ENCODE measurements at regions not wholly inside any gene's neighbourhood (a gene's known extent, or its start where the extent isn't known, plus 50 kb on each side); places are given as distances from the start of the nearest gene placed in this dataset.

- Histone ChIP-seq H3K79me1 (ENCODE audit: low read length) (no peaks in the 10 kb centered on the region), H2AK5ac (ENCODE audit: low read length) (no peak overlapping the region), H4K5ac (ENCODE audit: low read length) (no peak overlapping the region), H2BK5ac (ENCODE audit: low read length) (no peak overlapping the region), H3K56ac (ENCODE audit: low read length) (no peak overlapping the region), H3K36me3 (ENCODE audit: control insufficient read depth, insufficient read depth, low read length) (no peaks in the 10 kb centered on the region), H3K9ac (ENCODE audit: low read length) (no peak overlapping the region), H4K8ac (ENCODE audit: low read depth, low read length) (no peak overlapping the region), H3K4me3 (ENCODE audit: low read length) (no peak overlapping the region), H3K4me2 (ENCODE audit: low read length) (no peak overlapping the region), H2BK15ac (replicated peaks; ENCODE audit: low read depth) (no peak overlapping the region), H3K27ac (ENCODE audit: low read depth, low read length) (no peak overlapping the region), H3K4ac (ENCODE audit: low read depth, low read length) (no peak overlapping the region), H3K23ac (ENCODE audit: low read length) (no peak overlapping the region), H3K79me2 (ENCODE audit: control insufficient read depth, insufficient read depth, low read length) (no peaks in the 10 kb centered on the region), H3K4me1 (ENCODE audit: control insufficient read depth, low read depth, low read length) (no peaks in the 10 kb centered on the region), H3K27me3 (ENCODE audit: insufficient read depth, low read length, poor library complexity) (no peaks in the 10 kb centered on the region), H3K18ac (ENCODE audit: low read length) (no peak overlapping the region), H2BK120ac (ENCODE audit: low read depth, low read length) (no peak overlapping the region)
- no peak for DNase-seq
- WGBS (ENCODE audit: extremely low coverage, insufficient coverage, low lambda C conversion rate): no CpG with 5 or more reads among the region's 2 CpGs
Measured at GRCh38 chr6:77979204-77979603, 326.4 kb downstream of the MEI4 start.

GRCh38 chr6:77986380-77987034 lies 333.7 kb downstream of the MEI4 start:
- H3K23ac ChIP-seq (ENCODE audit: low read length): no peak overlapping the region
- no peak overlapping the region for H3K18ac ChIP-seq (ENCODE audit: low read length)
- H3K36me3 ChIP-seq (ENCODE audit: control insufficient read depth, insufficient read depth, low read length): no peaks in the 10 kb centered on the region
- no peaks in the 10 kb centered on the region for H3K79me1 ChIP-seq (ENCODE audit: low read length)
- no peak overlapping the region for H2BK120ac ChIP-seq (ENCODE audit: low read depth, low read length)
- no peak overlapping the region for H2AK5ac ChIP-seq (ENCODE audit: low read length)
- no peaks in the 10 kb centered on the region for H3K4me1 ChIP-seq (ENCODE audit: control insufficient read depth, low read depth, low read length)
- no peak overlapping the region for H3K4me2 ChIP-seq (ENCODE audit: low read length)
- no peak overlapping the region for H4K5ac ChIP-seq (ENCODE audit: low read length)
- H3K79me2 ChIP-seq (ENCODE audit: control insufficient read depth, insufficient read depth, low read length): no peaks in the 10 kb centered on the region
- no peak overlapping the region for H3K9ac ChIP-seq (ENCODE audit: low read length)
- no CpG with 5 or more reads among the region's 2 CpGs for WGBS (ENCODE audit: extremely low coverage, insufficient coverage, low lambda C conversion rate)
- no peak overlapping the region for H3K4me3 ChIP-seq (ENCODE audit: low read length)
- no peak overlapping the region for H3K27ac ChIP-seq (ENCODE audit: low read depth, low read length)
- no peaks in the 10 kb centered on the region for H3K27me3 ChIP-seq (ENCODE audit: insufficient read depth, low read length, poor library complexity)
- H3K56ac ChIP-seq (ENCODE audit: low read length): no peak overlapping the region
- H2BK5ac ChIP-seq (ENCODE audit: low read length): no peak overlapping the region
- H3K4ac ChIP-seq (ENCODE audit: low read depth, low read length): no peak overlapping the region
- no peak overlapping the region for H4K8ac ChIP-seq (ENCODE audit: low read depth, low read length)
- DNase-seq: no peak
- no peak overlapping the region for H2BK15ac ChIP-seq (replicated peaks; ENCODE audit: low read depth)

GRCh38 chr6:77987035-77987384 lies 334.2 kb downstream of the MEI4 start:
- no peak overlapping the region for H2BK5ac ChIP-seq (ENCODE audit: low read length)
- H3K79me2 ChIP-seq (ENCODE audit: control insufficient read depth, insufficient read depth, low read length): no peaks in the 10 kb centered on the region
- H3K18ac ChIP-seq (ENCODE audit: low read length): no peak overlapping the region
- H3K27ac ChIP-seq (ENCODE audit: low read depth, low read length): no peak overlapping the region
- no peak overlapping the region for H3K4me3 ChIP-seq (ENCODE audit: low read length)
- no peaks in the 10 kb centered on the region for H3K27me3 ChIP-seq (ENCODE audit: insufficient read depth, low read length, poor library complexity)
- no peak overlapping the region for H3K9ac ChIP-seq (ENCODE audit: low read length)
- H3K4ac ChIP-seq (ENCODE audit: low read depth, low read length): no peak overlapping the region
- H4K8ac ChIP-seq (ENCODE audit: low read depth, low read length): no peak overlapping the region
- no peak overlapping the region for H3K56ac ChIP-seq (ENCODE audit: low read length)
- H3K4me1 ChIP-seq (ENCODE audit: control insufficient read depth, low read depth, low read length): no peaks in the 10 kb centered on the region
- H4K5ac ChIP-seq (ENCODE audit: low read length): no peak overlapping the region
- no peak for DNase-seq
- H3K23ac ChIP-seq (ENCODE audit: low read length): no peak overlapping the region
- H3K79me1 ChIP-seq (ENCODE audit: low read length): no peaks in the 10 kb centered on the region
- no peak overlapping the region for H2BK15ac ChIP-seq (replicated peaks; ENCODE audit: low read depth)
- no peaks in the 10 kb centered on the region for H3K36me3 ChIP-seq (ENCODE audit: control insufficient read depth, insufficient read depth, low read length)
- no peak overlapping the region for H2AK5ac ChIP-seq (ENCODE audit: low read length)
- H2BK120ac ChIP-seq (ENCODE audit: low read depth, low read length): no peak overlapping the region
- no peak overlapping the region for H3K4me2 ChIP-seq (ENCODE audit: low read length)

- Histone ChIP-seq H3K4me1 (ENCODE audit: control insufficient read depth, low read depth, low read length) (no peaks in the 10 kb centered on the region), H3K23ac (ENCODE audit: low read length) (no peak overlapping the region), H4K5ac (ENCODE audit: low read length) (no peak overlapping the region), H4K8ac (ENCODE audit: low read depth, low read length) (no peak overlapping the region), H3K4me3 (ENCODE audit: low read length) (no peak overlapping the region), H2BK5ac (ENCODE audit: low read length) (no peak overlapping the region), H2BK15ac (replicated peaks; ENCODE audit: low read depth) (no peak overlapping the region), H3K27ac (ENCODE audit: low read depth, low read length) (no peak overlapping the region), H3K36me3 (ENCODE audit: control insufficient read depth, insufficient read depth, low read length) (no peaks in the 10 kb centered on the region), H3K18ac (ENCODE audit: low read length) (no peak overlapping the region), H3K79me2 (ENCODE audit: control insufficient read depth, insufficient read depth, low read length) (no peaks in the 10 kb centered on the region), H3K27me3 (ENCODE audit: insufficient read depth, low read length, poor library complexity) (no peaks in the 10 kb centered on the region), H3K9ac (ENCODE audit: low read length) (no peak overlapping the region), H2AK5ac (ENCODE audit: low read length) (no peak overlapping the region), H3K56ac (ENCODE audit: low read length) (no peak overlapping the region), H3K79me1 (ENCODE audit: low read length) (no peaks in the 10 kb centered on the region), H3K4me2 (ENCODE audit: low read length) (no peak overlapping the region), H3K4ac (ENCODE audit: low read depth, low read length) (no peak overlapping the region), H2BK120ac (ENCODE audit: low read depth, low read length) (no peak overlapping the region)
- no peak for DNase-seq
- WGBS (ENCODE audit: extremely low coverage, insufficient coverage, low lambda C conversion rate): no CpG with 5 or more reads among the region's 1 CpG
Measured at GRCh38 chr6:78010130-78010529, 357.3 kb downstream of the MEI4 start.

- WGBS (ENCODE audit: extremely low coverage, insufficient coverage, low lambda C conversion rate): no CpG with 5 or more reads among the region's 3 CpGs
- H3K56ac ChIP-seq (ENCODE audit: low read length): no peak overlapping the region
- no peak overlapping the region for H2AK5ac ChIP-seq (ENCODE audit: low read length)
- no peak overlapping the region for H3K27ac ChIP-seq (ENCODE audit: low read depth, low read length)
- H3K79me1 ChIP-seq (ENCODE audit: low read length): no peaks in the 10 kb centered on the region
- H4K5ac ChIP-seq (ENCODE audit: low read length): no peak overlapping the region
- no peak overlapping the region for H2BK120ac ChIP-seq (ENCODE audit: low read depth, low read length)
- H4K8ac ChIP-seq (ENCODE audit: low read depth, low read length): no peak overlapping the region
- H3K9ac ChIP-seq (ENCODE audit: low read length): no peak overlapping the region
- no peak for DNase-seq
- H3K4me3 ChIP-seq (ENCODE audit: low read length): no peak overlapping the region
- H2BK5ac ChIP-seq (ENCODE audit: low read length): no peak overlapping the region
- H3K4me2 ChIP-seq (ENCODE audit: low read length): no peak overlapping the region
- H3K4ac ChIP-seq (ENCODE audit: low read depth, low read length): no peak overlapping the region
- no peak overlapping the region for H3K23ac ChIP-seq (ENCODE audit: low read length)
- no peak overlapping the region for H3K18ac ChIP-seq (ENCODE audit: low read length)
- no peak overlapping the region for H2BK15ac ChIP-seq (replicated peaks; ENCODE audit: low read depth)
- no peaks in the 10 kb centered on the region for H3K79me2 ChIP-seq (ENCODE audit: control insufficient read depth, insufficient read depth, low read length)
- no peaks in the 10 kb centered on the region for H3K4me1 ChIP-seq (ENCODE audit: control insufficient read depth, low read depth, low read length)
- no peaks in the 10 kb centered on the region for H3K27me3 ChIP-seq (ENCODE audit: insufficient read depth, low read length, poor library complexity)
- no peaks in the 10 kb centered on the region for H3K36me3 ChIP-seq (ENCODE audit: control insufficient read depth, insufficient read depth, low read length)
Measured at GRCh38 chr6:78020586-78020985, 367.7 kb downstream of the MEI4 start.

GRCh38 chr6:78025502-78025901 lies 372.7 kb downstream of the MEI4 start:
- H4K5ac ChIP-seq (ENCODE audit: low read length): no peak overlapping the region
- H3K79me2 ChIP-seq (ENCODE audit: control insufficient read depth, insufficient read depth, low read length): no peaks in the 10 kb centered on the region
- H3K27ac ChIP-seq (ENCODE audit: low read depth, low read length): no peak overlapping the region
- H2BK120ac ChIP-seq (ENCODE audit: low read depth, low read length): no peak overlapping the region
- no peak overlapping the region for H3K4me2 ChIP-seq (ENCODE audit: low read length)
- H3K9ac ChIP-seq (ENCODE audit: low read length): no peak overlapping the region
- no peak overlapping the region for H3K18ac ChIP-seq (ENCODE audit: low read length)
- H2AK5ac ChIP-seq (ENCODE audit: low read length): no peak overlapping the region
- no peak overlapping the region for H3K4me3 ChIP-seq (ENCODE audit: low read length)
- no peak overlapping the region for H3K4ac ChIP-seq (ENCODE audit: low read depth, low read length)
- no peaks in the 10 kb centered on the region for H3K27me3 ChIP-seq (ENCODE audit: insufficient read depth, low read length, poor library complexity)
- H3K79me1 ChIP-seq (ENCODE audit: low read length): no peaks in the 10 kb centered on the region
- no peak overlapping the region for H4K8ac ChIP-seq (ENCODE audit: low read depth, low read length)
- H3K36me3 ChIP-seq (ENCODE audit: control insufficient read depth, insufficient read depth, low read length): no peaks in the 10 kb centered on the region
- no peak overlapping the region for H2BK5ac ChIP-seq (ENCODE audit: low read length)
- no peaks in the 10 kb centered on the region for H3K4me1 ChIP-seq (ENCODE audit: control insufficient read depth, low read depth, low read length)
- no peak overlapping the region for H3K56ac ChIP-seq (ENCODE audit: low read length)
- no peak overlapping the region for H3K23ac ChIP-seq (ENCODE audit: low read length)
- DNase-seq: no peak
- no peak overlapping the region for H2BK15ac ChIP-seq (replicated peaks; ENCODE audit: low read depth)
